Fibroblast of lung (primary cell): ENCODE measurements at regions not wholly inside any gene's neighbourhood (a gene's known extent, or its start where the extent isn't known, plus 50 kb on each side); places are given as distances from the start of the nearest gene placed in this dataset.

Experiments
- CTCF ChIP-seq, 2 donors: IDR thresholded peaks in 1 of 2; conservative IDR thresholded peaks in 1 of 2; 1 replicate in 1 of 2; 2 replicates in 1 of 2; pipeline ENCODE4 v1.5.1; 2011 to 2012; ENCODE audit warnings: low read length in 2 of 2, control low read depth in 1 of 2, inconsistent platforms in 1 of 2, low read depth in 1 of 2, mild to moderate bottlenecking in 1 of 2
- EZH2 ChIP-seq: IDR thresholded peaks from 2 replicates; pipeline ENCODE4 v1.5.1; 2012; ENCODE audit warnings: low read length, control low read depth, mild to moderate bottlenecking; ENCODE audit errors: missing control alignments

- TF ChIP-seq CTCF (conservative IDR thresholded peaks at IDR 0.05 in 1 of 2, IDR thresholded peaks at IDR 0.05 in 1 of 2; ENCODE audit: low read depth in 1 of 2, low read length in 2 of 2) (no peak), EZH2 (no peak)
Measured at GRCh38 chr14:48786498-48786897, 799.7 kb downstream of the RPS29 start.
